CD14-positive monocyte (primary cell): ENCODE measurements at regions not wholly inside any gene's neighbourhood (a gene's known extent, or its start where the extent isn't known, plus 50 kb on each side); places are given as distances from the start of the nearest gene placed in this dataset.

Experiments
- DNase-seq, 3 donors: peaks; one replicate each; pipeline ENCODE4 v3.0.0-alpha.2; 2011 to 2022
- H2AFZ ChIP-seq: 2 replicates; pipeline ENCODE4 v1.6.0; 2012; ENCODE audit warnings: mild to moderate bottlenecking, low read depth, low read length, inconsistent platforms; ENCODE audit not compliant: insufficient read depth, poor library complexity, severe bottlenecking
- H3K27ac ChIP-seq, 2 donors: 1 replicate in 1 of 2; 2 replicates in 1 of 2; pipeline ENCODE4 v1.5.1; 2012 to 2013; ENCODE audit warnings: low read length in 2 of 2, control low read depth in 1 of 2, inconsistent platforms in 1 of 2, low read depth in 1 of 2, mild to moderate bottlenecking in 1 of 2
- H3K27me3 ChIP-seq, 2 donors: one replicate each; pipeline versions ENCODE4 v1.6.0 to v1.6.1; 2011 to 2013; ENCODE audit warnings: low read length in 2 of 2; ENCODE audit not compliant: control insufficient read depth in 2 of 2, insufficient read depth in 2 of 2
- H3K36me3 ChIP-seq, 2 donors: replicated peaks in 1 of 2; 1 replicate in 1 of 2; 2 replicates in 1 of 2; pipeline versions ENCODE4 v1.5.1 to v1.6.1; 2012 to 2013; ENCODE audit warnings: low read length in 2 of 2, control low read depth in 1 of 2, inconsistent platforms in 1 of 2, mild to moderate bottlenecking in 1 of 2; ENCODE audit not compliant: insufficient read depth in 2 of 2, control insufficient read depth in 1 of 2
- H3K4me1 ChIP-seq, 2 donors: 1 replicate in 1 of 2; 2 replicates in 1 of 2; pipeline versions ENCODE4 v1.5.1 to v1.6.1; 2012 to 2013; ENCODE audit warnings: low read length in 2 of 2, control low read depth in 1 of 2, inconsistent platforms in 1 of 2, mild to moderate bottlenecking in 1 of 2, moderate library complexity in 1 of 2; ENCODE audit not compliant: insufficient read depth in 2 of 2, control insufficient read depth in 1 of 2
- H3K4me2 ChIP-seq: replicated peaks from 2 replicates; pipeline ENCODE3; 2012; ENCODE audit warnings: low read length, moderate library complexity, mild to moderate bottlenecking; ENCODE audit not compliant: poor library complexity, severe bottlenecking; ENCODE audit errors: extremely low read depth
- H3K4me3 ChIP-seq, 3 experiments: fragments of 200-600 bp in 1 of 3; sonication (generic) in 1 of 3; replicated peaks in 1 of 3; 1 replicate in 2 of 3; 2 replicates in 1 of 3; pipeline ENCODE4 v1.5.1; 2011 to 2013; ENCODE audit warnings: low read length in 3 of 3, mild to moderate bottlenecking in 3 of 3, control low read depth in 2 of 3, low read depth in 2 of 3, inconsistent platforms in 1 of 3, moderate library complexity in 1 of 3
- H3K79me2 ChIP-seq: 2 replicates; pipeline ENCODE4 v1.6.0; 2012; ENCODE audit warnings: mild to moderate bottlenecking, control low read depth, inconsistent platforms, low read length, moderate library complexity; ENCODE audit not compliant: insufficient read depth
- H3K9ac ChIP-seq: 2 replicates; pipeline ENCODE4 v1.6.0; 2017; ENCODE audit warnings: low read length, mild to moderate bottlenecking; ENCODE audit not compliant: insufficient read depth, poor library complexity, severe bottlenecking
- H3K9me3 ChIP-seq, 2 donors: replicated peaks in 1 of 2; 1 replicate in 1 of 2; 2 replicates in 1 of 2; pipeline versions ENCODE4 v1.5.1 to v1.6.1; 2012 to 2013; ENCODE audit warnings: low read length in 2 of 2, control low read depth in 1 of 2; ENCODE audit not compliant: control insufficient read depth in 1 of 2, insufficient read depth in 1 of 2
- H4K20me1 ChIP-seq: 2 replicates; pipeline ENCODE4 v1.6.0; 2012; ENCODE audit warnings: mild to moderate bottlenecking, low read length, control low read depth, moderate library complexity; ENCODE audit not compliant: insufficient read depth
- H3K27ac Mint-ChIP-seq, 7 donors: one replicate each; pipeline ENCODE4 v1.8.0; 2020; ENCODE audit warnings: mild to moderate bottlenecking in 7 of 7, mixed read lengths in 7 of 7, moderate library complexity in 6 of 7, inconsistent platforms in 2 of 7
- H3K27me3 Mint-ChIP-seq, 3 donors: one replicate each; pipeline ENCODE4 v1.8.0; 2021 to 2022; ENCODE audit warnings: low read depth in 3 of 3, mild to moderate bottlenecking in 3 of 3, mixed read lengths in 3 of 3, moderate library complexity in 3 of 3, inconsistent platforms in 1 of 3
- H3K36me3 Mint-ChIP-seq, 2 donors: one replicate each; pipeline ENCODE4 v1.8.0; 2020; ENCODE audit warnings: mixed read lengths in 2 of 2, inconsistent platforms in 1 of 2, mild to moderate bottlenecking in 1 of 2
- H3K4me1 Mint-ChIP-seq: one replicate; pipeline ENCODE4 v1.8.0; 2020; ENCODE audit warnings: mild to moderate bottlenecking, mixed read lengths
- H3K4me3 Mint-ChIP-seq, 2 donors: one replicate each; pipeline ENCODE4 v1.8.0; 2020; ENCODE audit warnings: mild to moderate bottlenecking in 2 of 2, mixed read lengths in 2 of 2, moderate library complexity in 1 of 2
- H3K9me3 Mint-ChIP-seq, 7 donors: one replicate each; pipeline ENCODE4 v1.8.0; 2020 to 2022; ENCODE audit warnings: mixed read lengths in 7 of 7, mild to moderate bottlenecking in 6 of 7, moderate library complexity in 6 of 7, inconsistent platforms in 2 of 7
- CTCF ChIP-seq: fragments of 200-600 bp; IDR thresholded peaks from one replicate; pipeline ENCODE4 v1.8.0; 2022; ENCODE audit warnings: antibody characterized with exemption, mild to moderate bottlenecking
- WGBS: methylation state at CpG from one replicate; pipeline ENCODE4 v1.1.5; 2013; ENCODE audit warnings: missing lambda C conversion rate; ENCODE audit not compliant: insufficient coverage; 5-methylcytosine and 5-hydroxymethylcytosine counted together
- intact Hi-C, 2 donors: fragments of 100-400 bp; cut with micrococcal nuclease; formaldehyde crosslinking; loops; one replicate each; pipeline versions ENCODE4 v1.15.0 to v1.15.1; 2023

- intact Hi-C loops: no loop called here
- Histone ChIP-seq H3K9ac (no peak overlapping the region), H3K79me2 (no peaks in the 10 kb centered on the region), H3K4me3 (no peak overlapping the region), H3K27ac (no peak overlapping the region), H3K9me3 (no peaks in the 10 kb centered on the region), H3K36me3 (no peaks in the 10 kb centered on the region), H4K20me1 (no peaks in the 10 kb centered on the region), H3K4me2 (no peak overlapping the region), H3K4me1 (no peaks in the 10 kb centered on the region), H3K27me3 (no peaks in the 10 kb centered on the region), H2AFZ (no peak overlapping the region)
- H3K27me3 Mint-ChIP-seq: no peaks in the 10 kb centered on the region
- H3K27ac Mint-ChIP-seq: no peak overlapping the region
- TF ChIP-seq CTCF: no peak
- peaks cover 0 to 3% (median 0%) of the 10 kb centered on the region in 7 donors for H3K9me3 Mint-ChIP-seq
- DNase-seq: no peak
- H3K4me1 Mint-ChIP-seq: no peaks in the 10 kb centered on the region
- no CpG with 5 or more reads among the region's 4 CpGs for WGBS
- H3K4me3 Mint-ChIP-seq: no peak overlapping the region
- no peaks in the 10 kb centered on the region for H3K36me3 Mint-ChIP-seq
Observed at GRCh38 chr5:92899611-92900010, 681.4 kb downstream of the NR2F1-AS1 start.

DNA sequence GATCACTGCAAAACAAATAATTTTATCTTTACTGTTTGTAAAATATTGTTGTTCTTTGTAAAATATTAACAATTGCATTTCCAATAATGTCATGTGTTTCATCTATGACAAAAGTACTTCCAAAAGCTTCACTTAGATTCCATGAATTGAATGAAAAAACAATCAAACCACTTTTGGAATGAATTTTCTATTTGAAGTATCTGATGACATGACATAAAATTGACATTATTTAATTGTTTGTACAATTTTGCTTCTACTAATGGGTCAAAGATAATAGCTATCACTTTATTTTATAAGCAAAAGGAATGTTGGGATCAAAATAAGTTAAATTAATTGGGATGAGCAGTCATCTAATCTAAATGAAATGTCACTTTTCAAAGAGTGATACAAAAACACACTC, 684.3 kb downstream of the NR2F1-AS1 start:
- TF ChIP-seq CTCF: no peak

More for the DNA sequence above, 684.3 kb downstream of the NR2F1-AS1 start:
- Histone ChIP-seq H3K9ac (no peak overlapping the region), H3K9me3 (peaks cover 0 to 4% of the 10 kb centered on the region in 2 donors), H3K79me2 (no peaks in the 10 kb centered on the region), H3K4me3 (no peak overlapping the region), H2AFZ (no peak overlapping the region), H3K27me3 (no peaks in the 10 kb centered on the region), H3K36me3 (no peaks in the 10 kb centered on the region), H3K4me2 (no peak overlapping the region), H4K20me1 (no peaks in the 10 kb centered on the region), H3K27ac (no peak overlapping the region), H3K4me1 (no peaks in the 10 kb centered on the region)
- intact Hi-C loops: no loop called here
- Mint-ChIP-seq H3K4me3 (no peak overlapping the region), H3K4me1 (no peaks in the 10 kb centered on the region), H3K27ac (no peak overlapping the region), H3K36me3 (no peaks in the 10 kb centered on the region), H3K27me3 (peaks cover 0 to 2% (median 0%) of the 10 kb centered on the region in 3 donors), H3K9me3 (peaks cover 0 to 3% (median 0%) of the 10 kb centered on the region in 7 donors)
- no peak for DNase-seq
